ENCODE measurements at regions not wholly inside any gene's neighbourhood (a gene's known extent, or its start where the extent isn't known, plus 50 kb on each side); places are given as distances from the start of the nearest gene placed in this dataset.

- TF ChIP-seq CTCF (IDR thresholded peaks at IDR 0.05): no peak
- no peak for TF ChIP-seq EP300 (IDR thresholded peaks at IDR 0.05)
- no peak for TF ChIP-seq POLR2A (IDR thresholded peaks at IDR 0.05)
- no peak for TF ChIP-seq POLR2AphosphoS5 (IDR thresholded peaks at IDR 0.05)
Observed at GRCh38 chr2:187009483-187010239, 160.7 kb upstream of the ZSWIM2 start.

Measured in gastroesophageal sphincter (tissue), 3 donors.